HG02981 (cell line): ENCODE measurements at regions not wholly inside any gene's neighbourhood (a gene's known extent, or its start where the extent isn't known, plus 50 kb on each side); places are given as distances from the start of the nearest gene placed in this dataset.
"Not testable (repeated sequence)": the region's sequence is repeated elsewhere in the genome, so short reads cannot be mapped to it uniquely, and the experiment has no call there.

Experiments
- ATAC-seq: cut with Tn5 transposase; IDR thresholded peaks from one replicate; pipeline ENCODE4 v1.9.1; 2021; ENCODE audit warnings: mild to moderate bottlenecking, moderate library complexity; ENCODE audit not compliant: unreplicated experiment

- ATAC-seq = no peak
Observed at GRCh38 chr14:36418937-36419336, 98.5 kb upstream of the MBIP start.

GRCh38 chr14:36411951-36412350 is 91.5 kb upstream of the MBIP start:
- not testable (repeated sequence) for ATAC-seq

- ATAC-seq = no peak
Observed at GRCh38 chr14:36408388-36408787, 88.0 kb upstream of the MBIP start.

- no peak for ATAC-seq
Observed at GRCh38 chr14:36405589-36406274, 85.3 kb upstream of the MBIP start.

GRCh38 chr14:36402867-36403266 is 82.4 kb upstream of the MBIP start:
- no peak for ATAC-seq

- ATAC-seq = no peak
Observed at GRCh38 chr14:36398463-36399291, 78.2 kb upstream of the MBIP start.

GRCh38 chr14:36397357-36397756 is 76.9 kb upstream of the MBIP start:
- ATAC-seq = no peak

- ATAC-seq = no peak
Observed at GRCh38 chr14:36396798-36397197, 76.4 kb upstream of the MBIP start.

- ATAC-seq = no peak
Observed at GRCh38 chr14:36394593-36394992, 74.2 kb upstream of the MBIP start.

- no peak for ATAC-seq
Observed at GRCh38 chr14:36390718-36391117, 70.3 kb upstream of the MBIP start.

- ATAC-seq = no peak
Observed at GRCh38 chr14:36383767-36384431, 63.5 kb upstream of the MBIP start.

- ATAC-seq = peak; percentile 82
Observed at GRCh38 chr14:36373982-36374673, 53.7 kb upstream of the MBIP start.
